ENCODE measurements at regions not wholly inside any gene's neighbourhood (a gene's known extent, or its start where the extent isn't known, plus 50 kb on each side); places are given as distances from the start of the nearest gene placed in this dataset.

DNA sequence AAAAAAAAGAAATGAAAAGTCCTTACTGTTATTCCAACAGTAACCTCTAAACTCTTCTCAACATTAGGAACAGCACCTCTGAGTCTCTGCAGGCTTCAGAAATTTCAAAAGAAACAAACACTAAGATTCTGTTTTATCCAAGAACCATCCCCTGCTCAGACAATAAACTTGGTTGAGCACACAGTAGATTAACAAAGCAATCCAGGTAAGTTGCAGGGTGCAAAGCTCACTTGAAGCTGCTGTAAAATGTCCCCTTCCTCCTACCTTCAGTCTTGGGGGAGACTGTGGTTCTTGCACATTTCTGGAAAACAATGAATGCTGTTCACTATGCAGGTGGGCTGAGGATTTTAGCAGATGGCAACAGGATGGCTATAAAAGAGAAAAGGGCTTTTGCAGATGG is 484.1 kb downstream of the IGSF11 start:
- no peak for DNase-seq

DNA sequence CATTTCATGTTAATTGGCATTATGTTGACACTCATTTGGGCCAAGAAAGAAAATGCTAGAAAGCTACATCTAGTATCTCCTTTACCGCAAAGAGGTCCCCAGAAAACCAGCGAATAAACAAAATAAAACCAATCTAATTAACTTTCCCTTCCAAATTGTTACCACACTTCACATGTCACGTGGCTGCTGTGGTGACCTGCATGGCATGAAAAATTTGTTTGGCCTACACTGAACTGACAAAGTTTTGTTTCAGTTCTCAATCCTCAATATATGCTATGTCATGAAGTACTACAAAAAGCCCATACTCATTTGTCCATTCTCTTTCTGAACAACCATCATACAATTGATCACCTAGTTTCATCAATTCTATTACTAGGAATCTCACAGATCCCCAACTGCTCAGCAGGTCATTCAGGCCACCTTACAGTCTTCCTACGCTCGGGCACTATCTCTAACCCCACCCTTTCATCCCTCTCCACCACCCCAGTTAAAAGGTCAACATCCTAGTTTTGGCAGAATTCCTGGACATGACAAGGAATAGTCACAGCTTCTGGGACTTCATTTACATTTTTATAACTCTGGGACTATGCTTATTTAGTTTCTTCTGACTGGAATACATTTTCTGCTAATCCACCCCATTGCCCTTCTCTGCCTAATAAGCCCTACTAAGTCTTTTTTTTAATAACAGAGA is 480.4 kb downstream of the IGSF11 start:
- no peak for DNase-seq

DNA sequence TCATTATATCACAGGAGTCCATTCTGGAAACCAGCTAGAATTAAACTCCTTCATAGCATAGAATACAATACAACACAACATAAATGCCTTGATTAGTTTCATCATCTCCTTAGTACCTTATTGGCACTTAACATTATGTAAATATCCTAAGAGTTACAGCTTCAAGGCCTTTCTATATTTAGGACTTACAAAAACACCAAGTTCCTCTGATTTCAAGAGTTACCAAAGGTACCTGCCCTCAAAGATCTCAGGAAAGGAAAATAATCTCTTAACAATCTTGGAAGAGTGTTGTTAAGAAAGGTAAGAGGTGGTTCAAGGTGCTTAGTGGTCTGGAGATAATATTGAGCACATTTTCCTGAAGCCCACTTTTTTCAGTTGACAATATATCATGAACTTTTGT is 477.7 kb downstream of the IGSF11 start:
- no peak for DNase-seq

DNA sequence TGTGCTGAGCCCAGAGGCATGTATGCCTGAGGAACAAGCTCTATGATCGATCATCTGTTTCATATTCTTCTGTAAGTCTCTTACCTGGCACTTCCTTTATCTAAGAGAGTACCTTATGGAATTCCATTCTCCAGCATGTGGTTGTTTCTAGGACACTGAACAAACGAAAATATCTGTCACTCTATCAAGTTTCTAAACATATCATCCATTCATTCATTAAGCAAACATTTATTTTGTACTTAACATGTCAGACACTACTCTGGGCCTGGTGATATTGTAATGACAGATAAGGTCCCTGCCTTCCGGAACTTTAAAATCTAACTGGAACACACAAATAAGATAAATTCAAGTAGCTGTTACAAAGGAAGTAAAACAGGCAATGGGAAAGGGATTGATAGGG is 477.1 kb downstream of the IGSF11 start:
- no peak for DNase-seq

DNA sequence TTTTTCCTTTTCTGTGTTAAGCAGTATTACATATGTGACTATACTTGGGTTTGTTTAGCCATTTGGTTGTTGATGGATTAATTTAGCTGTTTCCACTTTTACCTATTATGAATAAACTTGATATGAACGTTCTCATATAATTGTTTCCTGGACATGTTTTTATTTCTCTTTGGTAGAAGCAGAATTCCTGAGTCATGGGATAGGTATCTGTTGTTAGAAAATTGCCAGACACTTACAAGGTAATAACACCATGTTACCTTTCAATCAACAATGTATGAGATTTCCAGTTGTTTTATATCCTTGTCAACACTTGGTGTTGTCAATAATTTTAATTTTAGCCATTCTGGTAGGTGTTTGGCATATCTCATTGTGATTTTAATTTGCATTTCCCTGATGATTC is 475.4 kb downstream of the IGSF11 start:
- DNase-seq, result no peak

DNA sequence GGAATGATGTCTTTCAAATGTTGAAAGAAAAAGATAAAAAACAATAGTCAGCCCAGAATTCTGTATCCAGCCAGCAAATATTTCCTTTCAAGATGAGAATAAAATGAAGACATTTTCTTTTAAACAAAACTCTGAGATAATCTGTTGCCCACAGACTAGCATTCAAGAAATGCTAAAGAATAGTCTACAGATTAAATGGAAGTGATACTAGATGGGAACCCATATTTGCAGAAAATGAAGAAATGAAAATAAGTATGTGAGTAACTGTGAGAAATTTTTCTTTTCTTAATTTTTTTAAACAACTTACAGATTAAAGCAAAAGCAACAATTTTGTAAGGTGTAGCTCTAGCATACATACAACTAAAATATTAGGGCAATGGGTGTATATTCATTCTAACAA is 469.8 kb downstream of the IGSF11 start:
- no peak for DNase-seq

DNA sequence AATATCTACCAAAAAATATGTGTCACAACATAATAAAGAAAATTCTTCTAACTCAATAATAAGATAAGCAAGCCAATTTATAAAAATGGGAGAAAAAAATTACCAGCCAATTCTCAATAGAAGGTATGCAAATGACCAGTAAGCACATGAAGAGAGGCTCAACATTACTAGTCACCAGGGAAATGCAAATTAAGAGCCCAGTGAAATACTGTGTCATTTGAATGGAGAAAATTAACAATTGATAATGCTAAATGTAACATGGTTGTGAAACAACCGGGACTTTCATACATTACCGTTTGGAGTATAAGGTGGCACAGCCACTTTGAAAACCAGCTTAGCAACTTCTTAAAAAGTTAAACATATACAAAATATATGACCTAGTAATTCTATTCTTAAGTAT is 460.7 kb downstream of the IGSF11 start:
- no peak for DNase-seq

DNA sequence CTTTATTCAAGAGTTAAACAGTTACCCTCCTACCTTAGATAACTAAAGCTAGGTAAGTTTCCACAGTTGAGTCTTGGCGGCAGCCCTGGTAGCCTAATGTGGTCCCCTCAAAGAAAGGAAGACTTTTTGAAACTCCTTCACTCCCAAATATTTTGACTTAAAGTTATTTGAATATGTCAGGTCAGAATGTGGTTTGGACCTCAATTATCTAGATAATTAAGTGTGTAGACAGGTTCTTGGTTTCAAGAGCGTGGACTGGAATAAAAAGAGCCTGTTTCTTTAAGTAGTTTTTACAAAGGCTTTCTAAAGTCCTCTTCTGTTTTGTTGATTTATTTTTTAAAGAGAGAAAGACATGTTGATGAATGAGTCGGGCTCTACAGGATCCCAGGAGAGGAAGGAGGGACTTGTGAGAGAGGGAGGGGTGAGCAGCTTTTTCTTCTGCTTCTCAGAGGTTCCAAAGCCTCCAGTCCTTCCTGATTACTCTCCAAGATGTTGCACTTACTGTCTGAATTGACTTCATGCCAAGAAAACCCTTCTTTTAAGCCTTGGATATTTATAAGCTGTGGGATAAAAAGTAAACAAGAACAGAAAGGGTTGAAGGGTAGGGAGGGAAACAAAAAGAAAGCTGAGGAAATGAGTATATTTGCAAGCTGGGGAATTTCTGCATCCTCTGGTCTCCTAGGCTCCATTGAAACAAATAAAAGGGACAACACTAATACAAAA is 457.4 kb downstream of the IGSF11 start:
- no peak for DNase-seq

DNA sequence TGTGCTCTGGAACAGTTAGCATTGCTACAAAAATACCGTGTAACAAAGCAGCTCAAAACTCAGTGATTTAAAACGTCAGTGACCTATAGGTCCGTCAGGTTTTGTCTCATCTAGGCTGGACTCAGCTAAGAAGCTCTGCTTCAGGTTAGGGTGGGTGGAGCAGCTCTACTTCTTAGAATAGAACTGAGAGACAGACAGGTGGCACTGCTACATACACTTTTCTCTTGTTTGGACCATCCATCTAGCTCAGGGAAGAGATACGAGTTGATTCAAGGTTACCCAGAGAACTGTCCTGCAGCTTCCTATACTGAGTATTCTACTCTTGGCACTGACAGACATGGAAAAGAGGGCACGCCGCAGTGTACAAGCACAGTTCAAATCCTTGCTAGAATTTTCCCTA is 456.1 kb downstream of the IGSF11 start:
- DNase-seq, result no peak

DNA sequence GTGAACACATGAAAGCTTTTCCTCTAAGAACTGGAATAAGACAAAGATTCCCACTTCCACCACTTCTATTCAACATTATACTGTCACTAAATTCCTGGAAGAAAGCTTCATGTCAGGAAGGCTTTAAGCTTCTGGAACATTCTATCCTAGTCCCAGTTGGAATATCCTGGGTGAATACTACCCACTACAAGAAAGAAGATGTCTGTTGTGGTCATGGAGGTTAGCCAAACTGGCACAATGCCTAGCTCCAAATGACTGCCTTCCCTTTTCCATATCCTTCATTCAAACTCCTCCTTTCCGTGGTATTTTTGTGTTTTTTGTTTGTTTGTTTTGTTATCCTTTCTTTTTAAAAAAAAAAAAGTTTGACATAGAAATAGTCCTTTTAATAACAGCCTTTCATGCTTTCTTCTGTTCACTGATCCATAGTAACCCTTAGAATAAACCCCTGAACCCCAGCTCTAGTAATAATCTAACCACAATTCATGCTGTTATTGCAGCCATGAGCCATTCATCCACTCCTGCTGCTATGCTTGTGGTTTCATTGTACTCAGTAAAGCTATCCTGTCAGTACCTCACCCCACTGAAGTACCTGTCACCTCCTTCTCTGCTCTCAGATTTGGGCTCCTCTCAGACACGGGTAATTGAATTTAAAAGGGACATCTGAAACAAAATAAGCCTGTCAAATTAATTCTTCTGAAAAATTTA is 447.5 kb downstream of the IGSF11 start:
- no peak for DNase-seq

DNA sequence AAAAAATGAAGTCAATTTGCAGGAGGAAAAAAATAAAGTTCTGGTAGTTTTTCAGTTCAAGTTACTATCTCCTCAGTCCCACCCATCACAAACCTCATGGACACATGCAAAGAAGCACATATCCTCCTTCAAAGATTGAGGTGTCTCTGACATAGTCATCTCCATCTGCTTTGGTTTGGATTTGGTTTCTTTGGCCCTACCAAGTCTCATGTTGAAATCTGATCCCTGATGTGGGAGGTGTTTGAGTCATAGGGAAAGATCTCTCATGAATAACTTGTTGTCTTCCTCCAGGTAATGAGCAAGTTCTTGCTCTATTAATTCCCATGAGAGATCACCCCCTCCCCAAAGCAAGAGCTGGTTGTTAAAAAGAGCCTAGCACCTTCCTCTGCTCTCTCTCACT is 446.8 kb downstream of the IGSF11 start:
- no peak for DNase-seq

DNA sequence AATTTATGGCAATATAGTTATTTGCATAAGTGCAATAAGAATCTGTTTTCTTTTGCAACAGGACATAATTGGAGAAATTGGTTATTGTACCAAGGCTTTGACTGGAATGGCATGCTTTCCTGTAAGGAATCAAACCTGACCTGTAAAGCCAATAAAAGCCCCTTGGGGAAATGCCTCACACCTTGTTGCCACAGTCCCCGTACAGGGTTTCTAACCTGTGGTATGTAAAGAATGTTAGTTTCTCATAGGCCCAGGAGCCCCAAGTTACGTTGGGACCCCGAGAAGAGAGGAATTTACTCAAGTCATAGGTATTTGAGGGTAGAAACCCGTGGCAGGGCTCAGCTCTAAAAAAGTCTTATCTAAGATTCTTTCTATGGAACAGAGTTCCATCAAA is 441.4 kb downstream of the IGSF11 start:
- no peak for DNase-seq

DNA sequence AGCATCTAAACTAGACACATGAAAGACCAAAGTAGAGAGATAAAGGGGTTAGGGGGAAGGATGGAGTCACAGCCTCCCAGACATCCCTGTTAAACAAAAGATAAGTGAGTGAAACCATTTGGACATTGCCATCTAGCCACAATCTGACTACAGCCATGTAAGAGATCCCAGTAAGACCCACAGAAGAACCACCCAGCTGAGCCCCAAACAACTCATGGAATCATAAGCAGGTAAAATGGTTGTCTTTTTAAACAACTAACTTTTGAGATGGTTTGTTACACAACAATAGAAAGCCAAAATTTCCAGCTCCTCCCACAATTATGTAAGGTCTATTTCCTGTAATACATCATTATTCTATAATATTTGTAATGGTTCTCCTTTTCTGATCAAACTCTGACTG is 437.5 kb downstream of the IGSF11 start:
- no peak for DNase-seq

DNA sequence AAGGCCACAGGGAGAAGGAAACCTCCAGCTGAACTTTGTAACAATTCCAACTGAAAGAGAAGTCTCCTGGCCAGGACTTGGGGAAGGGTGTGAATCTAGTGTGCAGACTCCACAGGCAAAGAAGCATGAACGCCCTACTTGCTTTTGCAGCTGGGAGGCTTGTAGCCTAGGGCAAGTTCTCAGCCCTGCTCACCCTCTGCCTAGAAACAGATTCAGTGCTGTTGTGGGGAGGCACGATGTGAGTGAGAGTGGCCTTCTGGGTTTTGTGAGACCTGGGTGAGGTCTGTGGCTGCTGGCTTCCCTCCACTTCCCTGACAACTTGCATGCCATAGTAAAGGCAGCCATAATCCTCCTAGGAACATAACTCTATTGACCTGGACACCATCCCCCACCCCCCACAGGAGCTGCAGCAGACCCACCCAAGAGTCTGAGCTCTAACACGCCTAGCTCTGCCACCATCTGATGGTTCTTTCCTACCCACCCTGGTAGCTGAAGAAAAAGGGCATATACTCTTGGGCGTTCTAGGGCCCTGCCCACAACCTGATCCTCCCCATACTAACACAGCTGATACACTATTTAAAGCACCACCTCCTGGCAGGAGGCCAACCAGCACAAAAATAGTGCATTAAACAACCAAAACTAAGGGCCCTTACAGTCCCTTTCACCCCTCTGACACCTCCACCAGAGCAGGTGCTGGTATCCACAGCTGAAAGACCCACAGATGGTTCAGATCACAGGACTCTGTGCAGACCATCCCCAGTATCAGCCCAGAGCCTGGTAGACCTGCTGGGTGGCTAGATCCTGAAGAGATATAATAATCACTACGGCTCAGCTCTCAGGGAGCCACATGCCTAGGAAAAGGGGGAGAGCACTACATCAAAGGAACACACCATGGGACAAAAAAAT is 426.5 kb downstream of the IGSF11 start:
- DNase-seq, result no peak

DNA sequence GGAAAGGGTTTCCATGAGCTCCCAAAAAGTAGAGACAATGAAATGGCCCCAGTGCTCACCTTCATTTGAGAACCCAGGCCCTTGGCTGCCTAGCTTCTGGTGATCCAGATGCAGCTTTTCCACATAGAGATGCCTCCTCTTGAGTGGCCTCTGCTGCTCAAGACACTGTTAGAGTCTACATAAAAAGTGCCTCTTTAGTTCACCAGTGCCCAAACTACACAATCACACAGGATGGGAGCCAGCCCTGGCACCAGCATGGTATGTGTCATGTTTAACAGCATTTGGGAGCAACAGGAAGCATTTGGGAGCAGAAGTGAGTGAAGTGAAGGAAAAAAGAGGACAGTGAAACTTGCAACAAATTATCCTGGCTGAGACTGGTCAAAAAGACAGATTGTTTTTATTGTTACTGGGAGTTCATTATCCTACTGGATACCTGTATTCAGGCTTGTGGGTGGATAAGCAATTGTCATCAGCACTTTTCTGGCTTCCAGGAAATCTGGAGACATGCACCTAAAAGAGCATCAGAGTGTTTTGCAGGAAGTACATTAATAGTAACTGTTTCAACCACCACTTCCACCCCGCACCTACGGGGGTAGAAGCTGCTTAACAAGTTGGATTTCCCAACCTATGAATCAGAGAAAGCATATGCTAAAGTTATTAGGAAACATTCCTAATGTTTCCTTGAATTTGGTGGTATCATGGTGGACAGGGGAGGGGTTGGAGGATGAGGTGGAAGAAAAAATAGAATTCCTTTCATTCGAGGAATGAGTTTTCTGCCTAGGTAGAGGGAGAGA is 416.2 kb downstream of the IGSF11 start:
- DNase-seq, result no peak

DNA sequence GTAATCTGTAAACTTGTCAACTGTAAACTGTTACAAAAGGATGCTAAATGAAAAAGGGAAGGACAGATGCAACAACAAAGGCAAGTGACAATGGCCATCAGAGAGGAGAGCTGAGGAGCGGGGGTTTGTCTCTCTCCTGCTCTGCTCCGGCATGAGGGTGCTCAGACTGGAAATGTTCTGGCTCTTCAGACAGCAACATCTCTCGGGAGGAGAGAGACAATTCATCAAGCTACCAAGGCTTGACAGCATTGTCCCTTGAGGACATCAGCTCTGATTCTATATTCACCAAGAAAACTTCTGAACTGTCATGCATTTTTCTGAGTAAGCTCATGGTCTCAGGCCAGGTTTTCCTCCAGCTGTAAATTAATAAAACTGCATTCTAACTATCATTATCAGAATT is 408.2 kb downstream of the IGSF11 start:
- DNase-seq, result no peak

DNA sequence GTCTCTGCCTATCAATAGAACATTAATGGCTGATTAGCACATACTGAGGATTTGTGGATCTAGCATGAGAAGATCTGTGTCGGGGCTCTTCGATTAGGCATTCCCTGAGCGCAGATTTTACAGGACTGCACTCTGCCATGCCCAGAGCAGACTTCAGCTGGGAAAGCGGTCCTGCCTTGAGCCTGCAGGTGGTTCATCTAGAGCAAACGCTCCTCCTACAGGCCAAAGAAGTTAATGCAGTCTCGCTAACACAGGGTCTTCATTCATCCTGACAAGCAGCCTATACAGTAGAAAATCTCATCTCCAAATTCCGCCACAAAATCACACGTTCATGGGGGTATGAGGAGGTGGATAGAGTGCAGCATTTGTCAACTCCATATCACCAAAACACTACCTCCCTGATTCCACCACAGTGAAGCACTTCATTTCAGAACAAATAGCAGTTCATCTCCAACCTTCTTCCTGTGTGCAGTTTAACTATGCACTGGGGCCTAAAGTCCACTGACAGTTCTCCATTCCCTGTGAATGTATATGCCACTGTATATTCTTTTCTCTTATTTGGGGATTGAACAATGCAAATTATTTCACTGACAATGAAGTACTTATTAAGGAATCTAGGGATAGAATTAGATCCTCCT is 405.8 kb downstream of the IGSF11 start:
- DNase-seq, result no peak

DNA sequence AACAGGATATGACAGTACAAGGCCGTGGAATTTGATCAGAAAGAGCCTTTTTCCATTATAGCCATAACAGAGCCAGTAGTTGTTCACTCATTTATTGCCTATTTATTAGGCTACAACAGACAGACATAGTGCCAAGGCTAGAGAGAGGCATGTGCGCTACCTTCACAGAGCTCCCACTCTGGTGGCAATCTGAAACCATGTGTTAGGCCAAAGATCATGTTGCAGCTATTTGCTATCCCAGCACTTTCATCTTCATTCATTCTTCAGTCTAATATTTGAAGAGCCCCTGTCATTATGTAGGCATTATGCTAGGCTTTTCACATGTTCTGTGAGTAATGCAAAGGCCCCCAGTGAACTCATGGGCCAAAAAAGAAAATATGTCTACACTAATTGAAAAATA is 404.8 kb downstream of the IGSF11 start:
- DNase-seq, result no peak

DNA sequence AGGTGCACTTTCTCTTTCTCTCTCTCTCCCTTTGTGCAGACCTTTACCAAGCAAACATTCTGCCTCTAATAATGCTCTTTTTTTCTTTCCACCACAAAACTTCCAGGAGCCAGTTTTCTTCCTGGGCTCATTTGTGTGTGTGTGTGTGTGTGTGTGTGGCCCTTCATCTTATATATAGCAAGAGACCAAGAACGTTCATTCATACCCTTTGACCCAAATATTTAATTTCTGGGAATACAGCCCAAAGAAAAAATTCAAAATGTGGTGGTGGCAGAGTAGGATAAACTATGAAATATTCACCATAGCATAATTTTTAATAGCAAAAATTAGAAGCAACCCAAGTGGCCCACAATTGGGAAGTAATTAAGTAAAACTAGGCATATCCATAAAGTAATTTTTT is 398.9 kb downstream of the IGSF11 start:
- DNase-seq, result no peak

DNA sequence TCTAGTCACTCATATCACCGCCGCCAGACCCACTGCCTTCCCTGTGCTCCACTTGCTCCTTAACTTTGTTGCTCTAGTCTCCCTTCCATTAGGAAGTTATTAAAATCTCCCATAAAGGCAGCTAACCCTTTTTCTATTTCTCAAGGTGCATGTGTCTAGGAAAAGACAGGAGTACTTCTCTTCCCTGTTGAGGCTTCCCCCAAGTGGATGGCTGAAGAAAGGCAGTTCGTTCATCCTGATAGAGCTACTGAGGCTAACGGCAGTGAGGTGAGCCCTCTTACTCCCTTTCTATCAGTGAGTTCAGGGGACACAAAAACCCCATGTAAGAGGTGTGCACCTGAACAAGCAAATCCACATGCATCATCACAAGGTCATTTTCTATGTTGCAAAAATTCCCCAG is 397.8 kb downstream of the IGSF11 start:
- DNase-seq, result no peak

DNA sequence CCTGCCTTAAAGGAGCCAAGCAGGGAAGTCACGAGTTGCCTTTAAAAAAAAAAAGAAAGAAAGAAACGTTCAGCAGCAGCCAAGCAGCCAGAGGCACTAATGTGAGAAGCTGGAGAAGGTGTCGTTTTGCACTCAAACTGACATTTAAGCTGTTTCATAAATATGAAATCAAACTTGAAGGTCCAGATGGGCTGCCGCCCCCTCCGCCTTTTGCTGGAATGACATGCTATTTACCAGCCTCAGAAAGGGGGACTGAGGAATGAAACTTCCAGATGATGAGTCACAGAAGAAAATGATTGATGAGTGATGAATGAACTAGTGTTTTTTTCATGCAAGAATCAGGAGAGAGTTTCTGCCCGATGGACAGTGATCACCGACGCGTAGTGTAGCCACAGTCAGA is 396.8 kb downstream of the IGSF11 start:
- no peak for DNase-seq

DNA sequence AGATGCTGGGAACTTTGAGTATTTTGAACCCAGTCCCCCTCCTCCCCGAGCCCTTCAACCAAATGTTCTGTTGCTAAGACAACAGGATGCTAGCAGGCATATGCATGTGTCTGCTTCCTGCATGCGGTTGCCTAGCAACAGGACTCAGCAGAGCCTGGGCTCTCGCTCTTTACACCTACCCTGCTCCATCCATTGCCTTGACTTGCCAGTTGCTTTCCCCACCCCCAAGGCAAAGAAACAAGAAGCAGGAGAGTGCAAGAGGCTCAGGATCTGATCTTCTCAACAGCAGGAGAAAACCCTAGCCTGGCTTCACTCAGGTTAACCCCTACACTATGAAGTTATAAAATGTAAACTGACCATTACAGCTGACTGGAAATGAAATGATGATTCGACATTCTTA is 393.0 kb downstream of the IGSF11 start:
- no peak for DNase-seq
